ENCODE measurements at regions not wholly inside any gene's neighbourhood (a gene's known extent, or its start where the extent isn't known, plus 50 kb on each side); places are given as distances from the start of the nearest gene placed in this dataset.

DNA sequence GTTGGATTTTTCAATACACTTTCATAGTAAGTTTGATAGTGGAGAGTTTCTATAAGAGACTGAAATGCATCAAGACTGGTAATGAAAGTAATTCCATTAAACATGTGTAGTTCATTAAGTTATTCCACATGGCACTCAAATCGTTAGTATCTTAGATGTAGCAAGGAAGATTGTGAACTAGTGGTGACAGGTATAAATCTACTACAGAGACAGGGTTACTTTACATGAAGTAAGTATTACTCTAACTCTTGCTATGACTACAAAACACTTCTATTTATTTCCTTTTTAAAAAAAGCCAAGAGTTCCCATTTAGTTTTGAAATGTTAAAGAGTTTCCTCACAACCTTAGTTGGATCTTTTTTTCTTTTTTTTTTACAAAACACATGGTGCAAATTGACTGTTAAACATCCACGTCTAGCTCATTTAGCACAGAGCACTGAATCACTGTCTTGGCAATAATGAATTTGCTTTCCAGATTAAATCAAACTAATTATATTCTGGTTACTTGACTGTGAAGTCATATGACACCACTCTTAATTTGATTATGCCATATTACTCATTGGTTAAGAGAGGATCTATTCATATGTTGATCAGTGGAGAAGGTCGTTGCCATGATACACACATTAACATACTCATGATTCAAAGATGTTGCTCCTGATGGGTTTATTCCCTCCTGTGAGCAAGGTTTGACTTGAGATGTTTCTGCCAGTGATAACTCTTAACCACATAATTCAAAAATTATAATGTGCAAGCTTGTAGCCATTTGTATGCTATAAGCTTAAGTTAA is 644.8 kb downstream of the EFNA5 start:
- no peak for TF ChIP-seq ZFP30 (CRISPR knock-in tag; IDR thresholded peaks at IDR 0.05)
- TF ChIP-seq, protein P1, sequence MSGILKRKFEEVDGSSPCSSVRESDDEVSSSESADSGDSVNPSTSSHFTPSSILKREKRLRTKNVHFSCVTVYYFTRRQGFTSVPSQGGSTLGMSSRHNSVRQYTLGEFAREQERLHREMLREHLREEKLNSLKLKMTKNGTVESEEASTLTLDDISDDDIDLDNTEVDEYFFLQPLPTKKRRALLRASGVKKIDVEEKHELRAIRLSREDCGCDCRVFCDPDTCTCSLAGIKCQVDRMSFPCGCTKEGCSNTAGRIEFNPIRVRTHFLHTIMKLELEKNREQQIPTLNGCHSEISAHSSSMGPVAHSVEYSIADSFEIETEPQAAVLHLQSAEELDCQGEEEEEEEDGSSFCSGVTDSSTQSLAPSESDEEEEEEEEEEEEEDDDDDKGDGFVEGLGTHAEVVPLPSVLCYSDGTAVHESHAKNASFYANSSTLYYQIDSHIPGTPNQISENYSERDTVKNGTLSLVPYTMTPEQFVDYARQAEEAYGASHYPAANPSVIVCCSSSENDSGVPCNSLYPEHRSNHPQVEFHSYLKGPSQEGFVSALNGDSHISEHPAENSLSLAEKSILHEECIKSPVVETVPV (CRISPR knock-in tag; IDR thresholded peaks at IDR 0.05): no peak
- TF ChIP-seq ZNF70 (CRISPR knock-in tag; IDR thresholded peaks at IDR 0.05): no peak
- TF ChIP-seq, protein P2, sequence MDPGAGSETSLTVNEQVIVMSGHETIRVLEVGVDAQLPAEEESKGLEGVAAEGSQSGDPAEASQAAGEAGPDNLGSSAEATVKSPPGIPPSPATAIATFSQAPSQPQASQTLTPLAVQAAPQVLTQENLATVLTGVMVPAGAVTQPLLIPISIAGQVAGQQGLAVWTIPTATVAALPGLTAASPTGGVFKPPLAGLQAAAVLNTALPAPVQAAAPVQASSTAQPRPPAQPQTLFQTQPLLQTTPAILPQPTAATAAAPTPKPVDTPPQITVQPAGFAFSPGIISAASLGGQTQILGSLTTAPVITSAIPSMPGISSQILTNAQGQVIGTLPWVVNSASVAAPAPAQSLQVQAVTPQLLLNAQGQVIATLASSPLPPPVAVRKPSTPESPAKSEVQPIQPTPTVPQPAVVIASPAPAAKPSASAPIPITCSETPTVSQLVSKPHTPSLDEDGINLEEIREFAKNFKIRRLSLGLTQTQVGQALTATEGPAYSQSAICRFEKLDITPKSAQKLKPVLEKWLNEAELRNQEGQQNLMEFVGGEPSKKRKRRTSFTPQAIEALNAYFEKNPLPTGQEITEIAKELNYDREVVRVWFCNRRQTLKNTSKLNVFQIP (CRISPR knock-in tag; IDR thresholded peaks at IDR 0.05; ENCODE audit: borderline replicate concordance, low read depth): no peak
- no peak for TF ChIP-seq BACH2 (CRISPR knock-in tag; IDR thresholded peaks at IDR 0.05; ENCODE audit: borderline replicate concordance)
- no peak for TF ChIP-seq ARNTL (CRISPR knock-in tag; IDR thresholded peaks at IDR 0.05; ENCODE audit: borderline replicate concordance, low read depth)
- no peak for TF ChIP-seq GLIS3 (CRISPR knock-in tag; IDR thresholded peaks at IDR 0.05)
- peak; percentile 62; the same call in 2 of the 3 replicates for ATAC-seq

DNA sequence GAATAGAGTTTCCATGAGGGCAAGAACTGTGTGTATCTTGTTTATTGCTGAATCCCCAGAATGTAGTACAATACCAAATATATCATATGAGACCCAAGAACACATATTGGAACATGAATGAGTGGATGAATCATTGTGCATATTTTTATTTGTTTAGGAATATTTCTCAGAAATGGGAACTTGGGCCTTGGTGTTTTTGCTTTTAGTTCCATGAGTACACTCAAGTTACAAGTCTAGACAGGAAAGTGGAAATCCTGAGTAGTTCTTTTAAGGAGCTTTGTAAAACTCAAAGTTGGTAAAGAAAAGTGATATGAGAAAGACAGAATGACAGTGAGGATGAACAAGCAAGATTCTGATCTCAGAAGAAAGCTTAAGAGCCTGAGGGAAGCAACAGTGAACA is 647.0 kb downstream of the EFNA5 start:
- TF ChIP-seq ZNF70 (CRISPR knock-in tag; IDR thresholded peaks at IDR 0.05): no peak
- TF ChIP-seq, protein P1 (CRISPR knock-in tag; IDR thresholded peaks at IDR 0.05): no peak
- TF ChIP-seq ZFP30 (CRISPR knock-in tag; IDR thresholded peaks at IDR 0.05): no peak
- TF ChIP-seq, protein P3, sequence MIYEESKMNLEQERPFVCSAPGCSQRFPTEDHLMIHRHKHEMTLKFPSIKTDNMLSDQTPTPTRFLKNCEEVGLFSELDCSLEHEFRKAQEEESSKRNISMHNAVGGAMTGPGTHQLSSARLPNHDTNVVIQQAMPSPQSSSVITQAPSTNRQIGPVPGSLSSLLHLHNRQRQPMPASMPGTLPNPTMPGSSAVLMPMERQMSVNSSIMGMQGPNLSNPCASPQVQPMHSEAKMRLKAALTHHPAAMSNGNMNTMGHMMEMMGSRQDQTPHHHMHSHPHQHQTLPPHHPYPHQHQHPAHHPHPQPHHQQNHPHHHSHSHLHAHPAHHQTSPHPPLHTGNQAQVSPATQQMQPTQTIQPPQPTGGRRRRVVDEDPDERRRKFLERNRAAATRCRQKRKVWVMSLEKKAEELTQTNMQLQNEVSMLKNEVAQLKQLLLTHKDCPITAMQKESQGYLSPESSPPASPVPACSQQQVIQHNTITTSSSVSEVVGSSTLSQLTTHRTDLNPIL (CRISPR knock-in tag; IDR thresholded peaks at IDR 0.05; ENCODE audit: low read depth): no peak
- TF ChIP-seq BACH2 (CRISPR knock-in tag; IDR thresholded peaks at IDR 0.05; ENCODE audit: borderline replicate concordance): no peak
- TF ChIP-seq, protein P2 (CRISPR knock-in tag; IDR thresholded peaks at IDR 0.05; ENCODE audit: borderline replicate concordance, low read depth): no peak
- TF ChIP-seq TOX (CRISPR knock-in tag; IDR thresholded peaks at IDR 0.05; ENCODE audit: borderline replicate concordance): no peak
- no peak for TF ChIP-seq ARNTL (CRISPR knock-in tag; IDR thresholded peaks at IDR 0.05; ENCODE audit: borderline replicate concordance, low read depth)
- TF ChIP-seq OSR1 (CRISPR knock-in tag; IDR thresholded peaks at IDR 0.05): no peak
- ATAC-seq: no peak

DNA sequence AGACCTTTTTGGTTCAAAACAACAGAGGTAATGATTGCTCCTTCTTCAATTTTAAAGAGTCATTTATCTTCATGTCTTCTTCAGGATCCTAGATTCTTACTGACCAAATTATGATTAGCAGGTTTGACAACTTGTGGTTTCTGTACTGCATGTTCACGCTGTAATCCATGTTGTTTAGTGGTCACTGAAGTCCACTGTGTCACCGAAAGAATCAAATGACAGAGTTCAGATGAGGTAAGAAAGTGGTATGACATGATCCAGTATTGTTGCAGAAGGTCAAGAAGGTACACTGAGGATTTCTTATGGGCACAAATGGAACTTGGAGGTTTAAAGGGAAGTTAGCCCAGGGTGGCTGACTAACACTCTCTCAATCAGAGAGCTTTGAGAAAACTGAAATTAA is 649.2 kb downstream of the EFNA5 start:
- no peak for ATAC-seq
- no peak for TF ChIP-seq PPARA (CRISPR knock-in tag; IDR thresholded peaks at IDR 0.05; ENCODE audit: borderline replicate concordance)
- TF ChIP-seq ZNF70 (CRISPR knock-in tag; IDR thresholded peaks at IDR 0.05): no peak
- TF ChIP-seq TCF4 (CRISPR knock-in tag; IDR thresholded peaks at IDR 0.05; ENCODE audit: borderline replicate concordance): no peak
- TF ChIP-seq, protein P1 (CRISPR knock-in tag; IDR thresholded peaks at IDR 0.05): no peak
- TF ChIP-seq, protein P4, sequence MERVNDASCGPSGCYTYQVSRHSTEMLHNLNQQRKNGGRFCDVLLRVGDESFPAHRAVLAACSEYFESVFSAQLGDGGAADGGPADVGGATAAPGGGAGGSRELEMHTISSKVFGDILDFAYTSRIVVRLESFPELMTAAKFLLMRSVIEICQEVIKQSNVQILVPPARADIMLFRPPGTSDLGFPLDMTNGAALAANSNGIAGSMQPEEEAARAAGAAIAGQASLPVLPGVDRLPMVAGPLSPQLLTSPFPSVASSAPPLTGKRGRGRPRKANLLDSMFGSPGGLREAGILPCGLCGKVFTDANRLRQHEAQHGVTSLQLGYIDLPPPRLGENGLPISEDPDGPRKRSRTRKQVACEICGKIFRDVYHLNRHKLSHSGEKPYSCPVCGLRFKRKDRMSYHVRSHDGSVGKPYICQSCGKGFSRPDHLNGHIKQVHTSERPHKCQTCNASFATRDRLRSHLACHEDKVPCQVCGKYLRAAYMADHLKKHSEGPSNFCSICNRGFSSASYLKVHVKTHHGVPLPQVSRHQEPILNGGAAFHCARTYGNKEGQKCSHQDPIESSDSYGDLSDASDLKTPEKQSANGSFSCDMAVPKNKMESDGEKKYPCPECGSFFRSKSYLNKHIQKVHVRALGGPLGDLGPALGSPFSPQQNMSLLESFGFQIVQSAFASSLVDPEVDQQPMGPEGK (CRISPR knock-in tag; IDR thresholded peaks at IDR 0.05; ENCODE audit: borderline replicate concordance): no peak
- no peak for TF ChIP-seq TOX (CRISPR knock-in tag; IDR thresholded peaks at IDR 0.05; ENCODE audit: borderline replicate concordance)
- TF ChIP-seq SNAI2 (CRISPR knock-in tag; IDR thresholded peaks at IDR 0.05): no peak
- no peak for TF ChIP-seq ZFP3 (CRISPR knock-in tag; IDR thresholded peaks at IDR 0.05)
